LoVo (cell line): ENCODE measurements at regions not wholly inside any gene's neighbourhood (a gene's known extent, or its start where the extent isn't known, plus 50 kb on each side); places are given as distances from the start of the nearest gene placed in this dataset.

ENCODE experiments used
- DNase-seq: peaks from one replicate; pipeline ENCODE4 v3.0.0-alpha.2; 2016; ENCODE audit warnings: low spot score

GRCh38 chr6:80457439-80457933, 351.0 kb downstream of the BCKDHB start:
- DNase-seq = peak; percentile 73

- no peak for DNase-seq
These were observed 350.4 kb downstream of the BCKDHB start for GRCh38 chr6:80456724-80457438.

- no peak for DNase-seq
These were observed 348.3 kb downstream of the BCKDHB start for GRCh38 chr6:80454661-80455365.

GRCh38 chr6:80454197-80454596, 347.7 kb downstream of the BCKDHB start:
- peak; percentile 48 for DNase-seq

- no peak for DNase-seq
These were observed 343.3 kb downstream of the BCKDHB start for GRCh38 chr6:80449726-80450125.

GRCh38 chr6:80446454-80447045, 340.1 kb downstream of the BCKDHB start:
- DNase-seq = peak; percentile 32

GRCh38 chr6:80445751-80446150, 339.3 kb downstream of the BCKDHB start:
- DNase-seq = no peak

GRCh38 chr6:80442366-80442765, 335.9 kb downstream of the BCKDHB start:
- DNase-seq = no peak

GRCh38 chr6:80441131-80441530, 334.7 kb downstream of the BCKDHB start:
- no peak for DNase-seq

- DNase-seq = peak; percentile 65
These were observed 334.1 kb downstream of the BCKDHB start for GRCh38 chr6:80440496-80441115.

GRCh38 chr6:80439721-80440470, 333.4 kb downstream of the BCKDHB start:
- peak; percentile 88 for DNase-seq

GRCh38 chr6:80438772-80439171, 332.3 kb downstream of the BCKDHB start:
- DNase-seq = peak; percentile 88

GRCh38 chr6:80437801-80438200, 331.3 kb downstream of the BCKDHB start:
- DNase-seq = no peak

- no peak for DNase-seq
These were observed 330.8 kb downstream of the BCKDHB start for GRCh38 chr6:80437221-80437620.

- no peak for DNase-seq
These were observed 330.2 kb downstream of the BCKDHB start for GRCh38 chr6:80436663-80437062.

- DNase-seq = no peak
These were observed 329.0 kb downstream of the BCKDHB start for GRCh38 chr6:80435457-80435856.

- DNase-seq = no peak
These were observed 328.4 kb downstream of the BCKDHB start for GRCh38 chr6:80434691-80435350.

GRCh38 chr6:80433673-80434025, 327.2 kb downstream of the BCKDHB start:
- no peak for DNase-seq

- no peak for DNase-seq
These were observed 326.7 kb downstream of the BCKDHB start for GRCh38 chr6:80433010-80433672.

GRCh38 chr6:80425089-80425823, 318.8 kb downstream of the BCKDHB start:
- DNase-seq = no peak
